Tibial nerve (tissue), 4 donors: ENCODE measurements at regions not wholly inside any gene's neighbourhood (a gene's known extent, or its start where the extent isn't known, plus 50 kb on each side); places are given as distances from the start of the nearest gene placed in this dataset.

Source experiments
- EP300 ChIP-seq, 2 donors: sonication (generic); formaldehyde crosslinking; IDR thresholded peaks; one replicate each; pipeline ENCODE4 v1.6.1; 2017; ENCODE audit warnings: antibody characterized with exemption in 2 of 2, mild to moderate bottlenecking in 1 of 2
- POLR2A ChIP-seq, 2 donors: fragments of 450-650 bp; IDR thresholded peaks; one replicate each; pipeline ENCODE4 v1.6.1; 2017; ENCODE audit warnings: antibody characterized with exemption in 2 of 2, mild to moderate bottlenecking in 2 of 2, moderate library complexity in 2 of 2
- TF ChIP-seq, protein P1 (sequence below), 5 experiments: fragments of 200-600 bp in 3 of 5; fragments of 450-650 bp in 2 of 5; sonication (generic) in 3 of 5; IDR thresholded peaks; one replicate each; pipeline ENCODE4 v1.5.1; 2016 to 2019; ENCODE audit warnings: antibody characterized with exemption in 5 of 5, mild to moderate bottlenecking in 3 of 5, moderate library complexity in 2 of 5

DNA sequence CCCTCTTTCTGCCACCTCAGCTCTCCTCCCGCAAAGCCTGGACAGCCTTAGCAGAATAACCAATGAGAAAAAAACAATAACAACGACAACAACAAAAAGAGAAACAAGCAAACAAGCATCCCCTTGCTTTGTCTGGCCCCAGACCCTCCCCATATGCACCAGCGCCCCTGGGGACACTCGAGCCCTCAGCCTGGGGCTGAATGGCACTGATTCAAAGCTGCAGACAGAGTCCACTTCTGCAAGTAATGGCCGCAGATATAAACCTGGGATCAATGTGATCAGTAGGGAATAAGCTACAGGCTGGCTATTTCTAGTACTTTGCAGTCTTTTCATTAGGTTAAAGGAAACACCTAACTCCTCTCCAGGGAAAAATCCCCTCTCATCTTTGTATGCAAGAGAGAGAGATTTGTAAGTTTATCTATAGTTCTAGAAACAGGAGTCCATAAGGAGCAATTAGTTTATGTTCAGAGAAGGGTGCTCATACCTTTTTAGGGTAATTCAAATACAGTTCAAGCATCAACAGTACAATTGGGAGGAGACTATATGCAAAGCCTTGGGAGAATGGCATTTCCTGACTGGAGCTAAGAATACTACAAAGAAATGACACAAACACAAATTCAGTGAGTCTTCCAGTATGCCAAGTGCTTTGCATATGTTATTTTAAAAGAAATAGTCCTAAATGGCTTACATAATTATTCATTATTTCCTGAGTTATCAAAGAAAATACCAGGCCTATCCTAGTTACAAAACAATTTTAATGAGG is 122.3 kb upstream of the DDX18 start:
- TF ChIP-seq, protein P1, sequence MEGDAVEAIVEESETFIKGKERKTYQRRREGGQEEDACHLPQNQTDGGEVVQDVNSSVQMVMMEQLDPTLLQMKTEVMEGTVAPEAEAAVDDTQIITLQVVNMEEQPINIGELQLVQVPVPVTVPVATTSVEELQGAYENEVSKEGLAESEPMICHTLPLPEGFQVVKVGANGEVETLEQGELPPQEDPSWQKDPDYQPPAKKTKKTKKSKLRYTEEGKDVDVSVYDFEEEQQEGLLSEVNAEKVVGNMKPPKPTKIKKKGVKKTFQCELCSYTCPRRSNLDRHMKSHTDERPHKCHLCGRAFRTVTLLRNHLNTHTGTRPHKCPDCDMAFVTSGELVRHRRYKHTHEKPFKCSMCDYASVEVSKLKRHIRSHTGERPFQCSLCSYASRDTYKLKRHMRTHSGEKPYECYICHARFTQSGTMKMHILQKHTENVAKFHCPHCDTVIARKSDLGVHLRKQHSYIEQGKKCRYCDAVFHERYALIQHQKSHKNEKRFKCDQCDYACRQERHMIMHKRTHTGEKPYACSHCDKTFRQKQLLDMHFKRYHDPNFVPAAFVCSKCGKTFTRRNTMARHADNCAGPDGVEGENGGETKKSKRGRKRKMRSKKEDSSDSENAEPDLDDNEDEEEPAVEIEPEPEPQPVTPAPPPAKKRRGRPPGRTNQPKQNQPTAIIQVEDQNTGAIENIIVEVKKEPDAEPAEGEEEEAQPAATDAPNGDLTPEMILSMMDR (IDR thresholded peaks at IDR 0.05) = no peak
- TF ChIP-seq EP300 (IDR thresholded peaks at IDR 0.05) (no peak), POLR2A (IDR thresholded peaks at IDR 0.05) (no peak)
